HCT116 (cell line): ENCODE measurements at regions not wholly inside any gene's neighbourhood (a gene's known extent, or its start where the extent isn't known, plus 50 kb on each side); places are given as distances from the start of the nearest gene placed in this dataset.

Experiments
- ATAC-seq: fragments of 200-7000 bp; cut with Tn5 transposase; 2 replicates; pipeline ENCODE4 v1.9.1; 2020; ENCODE audit warnings: mild to moderate bottlenecking, moderate library complexity
- BruUV-seq: library from RNA; stranded (reverse); fragments of 400-500 nt; replicated peaks from 2 replicates; lab custom pipeline; 2021; lab: Mats Ljungman, UMichigan
- CTCF ChIA-PET: fragments of 300-600 bp; sonication (Branson Sonifier 250); formaldehyde crosslinking; loops from one replicate; lab custom pipeline; 2021; ENCODE audit warnings: antibody characterized with exemption; lab: Charles Lee
- POLR2A ChIA-PET: fragments of 300-600, 350-600 bp; sonication (Branson Sonifier 250); formaldehyde crosslinking; loops from one replicate; lab custom pipeline; 2021; ENCODE audit warnings: antibody characterized with exemption; lab: Charles Lee
- RAD21 ChIA-PET, 2 experiments: fragments of 300-600 bp; sonication (Branson Sonifier 250); formaldehyde crosslinking; loops; one replicate each; lab custom pipeline; 2023; ENCODE audit warnings: low total read pairs in 2 of 2; ENCODE audit not compliant: uncharacterized antibody in 2 of 2, unreplicated experiment in 2 of 2, low non-redundant PET in 1 of 2; lab: Charles Lee
- DNase-seq: peaks from one replicate; pipeline ENCODE4 v3.0.0-alpha.2; 2010; ENCODE audit warnings: low read depth, low spot score
- H2AFZ ChIP-seq: fragments of 200-600 bp; shearing (Covaris generic), sonication (generic); 2 replicates; pipeline ENCODE4 v1.6.1; 2017; ENCODE audit warnings: low read depth, mixed run types, mixed read lengths, antibody characterized with exemption, low read length; ENCODE audit not compliant: poor library complexity, severe bottlenecking
- H3K27ac ChIP-seq: 2 replicates; pipeline ENCODE4 v1.5.1; 2012; ENCODE audit warnings: low read depth, low read length
- H3K27me3 ChIP-seq: fragments of 200-600 bp; sonication (generic); 2 replicates; pipeline ENCODE4 v1.6.1; 2016; ENCODE audit warnings: mixed run types, low read length, mixed read lengths; ENCODE audit not compliant: insufficient read depth
- H3K36me3 ChIP-seq, 2 experiments: fragments of 200-500 bp in 1 of 2; fragments of 200-600 bp in 1 of 2; sonication (Bioruptor generic) in 1 of 2; sonication (generic) in 1 of 2; 2 replicates each; pipeline versions ENCODE4 v1.5.1 to v1.6.1; 2014 to 2016; ENCODE audit warnings: low read length in 2 of 2, inconsistent platforms in 1 of 2, mixed read lengths in 1 of 2, mixed run types in 1 of 2; ENCODE audit not compliant: insufficient read depth in 2 of 2, control insufficient read depth in 1 of 2
- H3K4me1 ChIP-seq, 2 experiments: fragments of 200-600 bp in 1 of 2; sonication (generic) in 1 of 2; 2 replicates each; pipeline versions ENCODE4 v1.5.1 to v1.6.1; 2012 to 2017; ENCODE audit warnings: low read length in 2 of 2, inconsistent platforms in 1 of 2, mild to moderate bottlenecking in 1 of 2, mixed read lengths in 1 of 2, mixed run types in 1 of 2, moderate library complexity in 1 of 2; ENCODE audit not compliant: insufficient read depth in 2 of 2, control insufficient read depth in 1 of 2
- H3K4me2 ChIP-seq: fragments of 200-600 bp; sonication (generic); 2 replicates; pipeline ENCODE4 v1.6.1; 2017; ENCODE audit warnings: mixed run types, low read length, mixed read lengths
- H3K4me3 ChIP-seq, 2 experiments: fragments of 200-600 bp in 1 of 2; sonication (generic) in 1 of 2; replicated peaks in 1 of 2; 2 replicates each; pipeline ENCODE4 v1.5.1; 2011 to 2016; ENCODE audit warnings: low read length in 2 of 2, control low read depth in 1 of 2, low read depth in 1 of 2, mild to moderate bottlenecking in 1 of 2, mixed read lengths in 1 of 2, mixed run types in 1 of 2
- H3K79me2 ChIP-seq: fragments of 200-600 bp; sonication (generic); 2 replicates; pipeline ENCODE4 v1.6.1; 2017; ENCODE audit warnings: mild to moderate bottlenecking, mixed run types, low read length, moderate library complexity, mixed read lengths; ENCODE audit not compliant: insufficient read depth
- H3K9ac ChIP-seq: fragments of 200-600 bp; sonication (generic); 2 replicates; pipeline ENCODE4 v1.6.1; 2016; ENCODE audit warnings: low read length, mixed read lengths
- H3K9me2 ChIP-seq: fragments of 200-600 bp; sonication (generic), shearing (Covaris generic); 2 replicates; pipeline ENCODE4 v1.6.1; 2017; ENCODE audit warnings: mixed run types, mild to moderate bottlenecking, moderate library complexity; ENCODE audit not compliant: insufficient read depth
- H3K9me3 ChIP-seq, 2 experiments: fragments of 200-500 bp in 1 of 2; fragments of 200-600 bp in 1 of 2; sonication (Bioruptor generic) in 1 of 2; sonication (generic) in 1 of 2; 2 replicates each; pipeline ENCODE4 v1.6.1; 2014 to 2017; ENCODE audit warnings: low read length in 2 of 2, mixed read lengths in 2 of 2, inconsistent platforms in 1 of 2, low read depth in 1 of 2, mild to moderate bottlenecking in 1 of 2, mixed run types in 1 of 2, moderate library complexity in 1 of 2; ENCODE audit not compliant: control insufficient read depth in 1 of 2, insufficient read depth in 1 of 2
- H4K20me1 ChIP-seq: fragments of 200-600 bp; sonication (generic), shearing (Covaris generic); 2 replicates; pipeline ENCODE4 v1.6.1; 2017; ENCODE audit warnings: mixed run types, mild to moderate bottlenecking, moderate library complexity; ENCODE audit not compliant: insufficient read depth
- CBX3 ChIP-seq: IDR thresholded peaks from 2 replicates; pipeline ENCODE4 v1.6.1; 2012; ENCODE audit warnings: low read depth
- CEBPB ChIP-seq: IDR thresholded peaks from 2 replicates; pipeline ENCODE4 v1.6.1; 2012; ENCODE audit warnings: low read depth
- EGR1 ChIP-seq: IDR thresholded peaks from 2 replicates; pipeline ENCODE4 v1.6.1; 2012; ENCODE audit warnings: low read depth
- ELF1 ChIP-seq: IDR thresholded peaks from 2 replicates; pipeline ENCODE4 v1.6.1; 2012; ENCODE audit warnings: low read depth, borderline replicate concordance
- EZH2phosphoT487 ChIP-seq: fragments of 200-600 bp; IDR thresholded peaks from 2 replicates; pipeline ENCODE4 v1.6.1; 2018; ENCODE audit warnings: antibody characterized with exemption, borderline replicate concordance
- POLR2A ChIP-seq: IDR thresholded peaks from 2 replicates; pipeline ENCODE4 v1.7.0; 2011; ENCODE audit warnings: borderline replicate concordance; ENCODE audit not compliant: insufficient read depth, insufficient read length; ENCODE audit errors: extremely low read depth
- SP1 ChIP-seq: IDR thresholded peaks from 2 replicates; pipeline ENCODE4 v1.6.1; 2012; ENCODE audit warnings: low read depth
- YY1 ChIP-seq: IDR thresholded peaks from 2 replicates; pipeline ENCODE4 v1.6.1; 2011; ENCODE audit warnings: low read length, low read depth, moderate library complexity, mild to moderate bottlenecking; ENCODE audit not compliant: insufficient replicate concordance; ENCODE audit errors: extremely low read depth
- ZNF274 ChIP-seq: fragments of 200-500 bp; sonication (Bioruptor generic); IDR thresholded peaks from 2 replicates; pipeline ENCODE4 v1.6.1; 2014; ENCODE audit warnings: mild to moderate bottlenecking, low read depth, low read length, inconsistent platforms
- intact Hi-C: fragments of 100-400 bp; cut with micrococcal nuclease; formaldehyde crosslinking; loops from 2 replicates; pipeline ENCODE4 v1.10.0; 2022
- TF ChIP-seq, protein P1 (sequence below): IDR thresholded peaks from 2 replicates; pipeline ENCODE4 v1.6.1; 2012; ENCODE audit warnings: low read depth
- TF ChIP-seq, protein P2 (sequence below): IDR thresholded peaks from 2 replicates; pipeline ENCODE4 v1.6.1; 2012
- TF ChIP-seq, protein P3 (sequence below): IDR thresholded peaks from 2 replicates; pipeline ENCODE4 v1.6.1; 2012

DNA sequence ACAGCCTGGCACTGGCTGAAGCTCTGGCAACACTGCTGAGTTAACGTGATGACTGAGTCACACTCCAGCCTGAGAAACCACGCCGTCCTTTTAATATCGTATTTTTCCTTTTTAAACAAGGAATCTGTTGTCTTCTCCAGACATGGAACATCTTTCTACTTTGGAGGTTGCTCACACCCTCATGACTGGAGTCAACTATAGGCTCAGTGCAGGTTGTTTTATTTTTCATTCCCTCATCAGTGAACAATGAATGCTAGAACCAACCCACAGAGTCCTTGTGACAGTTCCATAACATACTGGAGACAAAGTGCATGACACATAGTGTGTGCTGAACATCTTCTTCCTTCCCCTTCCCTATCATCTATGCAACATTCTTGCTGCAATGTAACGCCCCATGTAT is 76.8 kb upstream of the CPEB2 start:
- CTCF ChIA-PET, result no interaction called here

DNA sequence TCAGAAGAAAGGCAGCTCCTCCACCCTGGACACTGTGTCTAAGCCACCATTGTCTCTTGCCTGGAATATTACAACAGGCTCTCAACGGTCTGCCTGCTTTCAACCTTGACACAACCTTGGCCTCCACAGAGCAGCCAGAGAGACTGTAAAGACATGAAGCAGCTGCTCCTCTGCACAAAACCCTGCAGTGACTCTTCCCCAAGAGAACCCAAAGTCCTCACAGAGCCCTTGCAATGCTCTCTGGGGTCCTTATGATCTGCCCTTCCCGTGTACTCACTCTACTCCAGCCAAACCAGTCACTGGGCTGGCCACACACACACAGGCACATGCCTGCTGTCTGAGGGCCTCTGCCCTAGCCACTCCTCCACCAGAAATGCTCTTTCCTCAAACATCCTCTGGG is 75.9 kb upstream of the CPEB2 start:
- Histone ChIP-seq H3K9me3 (no peaks in the 10 kb centered on the region), H3K4me2 (no peak overlapping the region), H3K4me1 (no peaks in the 10 kb centered on the region), H3K36me3 (no peaks in the 10 kb centered on the region), H3K4me3 (no peak overlapping the region), H3K79me2 (no peaks in the 10 kb centered on the region), H3K9me2 (no peaks in the 10 kb centered on the region), H3K9ac (no peak overlapping the region), H3K27ac (no peak overlapping the region), H4K20me1 (no peaks in the 10 kb centered on the region), H2AFZ (no peak overlapping the region), H3K27me3 (no peaks in the 10 kb centered on the region)
- no TSS peak for BruUV-seq
- ChIA-PET POLR2A (no interaction called here), CTCF (no interaction called here), RAD21 (no interaction called here)
- intact Hi-C loops, result no loop called here
- DNase-seq (no peak), ATAC-seq (peak; percentile 36; the same call in 1 of the 2 replicates)
- no peak for TF ChIP-seq CBX3
- TF ChIP-seq EZH2phosphoT487, result no peak
- no peak for TF ChIP-seq CEBPB
- TF ChIP-seq, protein P1, sequence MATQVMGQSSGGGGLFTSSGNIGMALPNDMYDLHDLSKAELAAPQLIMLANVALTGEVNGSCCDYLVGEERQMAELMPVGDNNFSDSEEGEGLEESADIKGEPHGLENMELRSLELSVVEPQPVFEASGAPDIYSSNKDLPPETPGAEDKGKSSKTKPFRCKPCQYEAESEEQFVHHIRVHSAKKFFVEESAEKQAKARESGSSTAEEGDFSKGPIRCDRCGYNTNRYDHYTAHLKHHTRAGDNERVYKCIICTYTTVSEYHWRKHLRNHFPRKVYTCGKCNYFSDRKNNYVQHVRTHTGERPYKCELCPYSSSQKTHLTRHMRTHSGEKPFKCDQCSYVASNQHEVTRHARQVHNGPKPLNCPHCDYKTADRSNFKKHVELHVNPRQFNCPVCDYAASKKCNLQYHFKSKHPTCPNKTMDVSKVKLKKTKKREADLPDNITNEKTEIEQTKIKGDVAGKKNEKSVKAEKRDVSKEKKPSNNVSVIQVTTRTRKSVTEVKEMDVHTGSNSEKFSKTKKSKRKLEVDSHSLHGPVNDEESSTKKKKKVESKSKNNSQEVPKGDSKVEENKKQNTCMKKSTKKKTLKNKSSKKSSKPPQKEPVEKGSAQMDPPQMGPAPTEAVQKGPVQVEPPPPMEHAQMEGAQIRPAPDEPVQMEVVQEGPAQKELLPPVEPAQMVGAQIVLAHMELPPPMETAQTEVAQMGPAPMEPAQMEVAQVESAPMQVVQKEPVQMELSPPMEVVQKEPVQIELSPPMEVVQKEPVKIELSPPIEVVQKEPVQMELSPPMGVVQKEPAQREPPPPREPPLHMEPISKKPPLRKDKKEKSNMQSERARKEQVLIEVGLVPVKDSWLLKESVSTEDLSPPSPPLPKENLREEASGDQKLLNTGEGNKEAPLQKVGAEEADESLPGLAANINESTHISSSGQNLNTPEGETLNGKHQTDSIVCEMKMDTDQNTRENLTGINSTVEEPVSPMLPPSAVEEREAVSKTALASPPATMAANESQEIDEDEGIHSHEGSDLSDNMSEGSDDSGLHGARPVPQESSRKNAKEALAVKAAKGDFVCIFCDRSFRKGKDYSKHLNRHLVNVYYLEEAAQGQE, result no peak
- TF ChIP-seq SP1, result no peak
- TF ChIP-seq, protein P2, sequence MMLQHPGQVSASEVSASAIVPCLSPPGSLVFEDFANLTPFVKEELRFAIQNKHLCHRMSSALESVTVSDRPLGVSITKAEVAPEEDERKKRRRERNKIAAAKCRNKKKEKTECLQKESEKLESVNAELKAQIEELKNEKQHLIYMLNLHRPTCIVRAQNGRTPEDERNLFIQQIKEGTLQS, result no peak
- no peak for TF ChIP-seq EGR1
- no peak for TF ChIP-seq YY1

More for the DNA sequence above, 76.8 kb upstream of the CPEB2 start:
- Histone ChIP-seq H3K9me3 (no peaks in the 10 kb centered on the region), H3K9ac (no peak overlapping the region), H3K9me2 (no peaks in the 10 kb centered on the region), H3K36me3 (no peaks in the 10 kb centered on the region), H3K4me2 (no peak overlapping the region), H3K79me2 (no peaks in the 10 kb centered on the region), H3K4me1 (no peaks in the 10 kb centered on the region), H3K27ac (no peak overlapping the region), H3K27me3 (no peaks in the 10 kb centered on the region), H3K4me3 (no peak overlapping the region), H2AFZ (no peak overlapping the region), H4K20me1 (no peaks in the 10 kb centered on the region)
- ChIA-PET RAD21 (no interaction called here), POLR2A (no interaction called here)
- BruUV-seq, result no TSS peak
- ATAC-seq (no peak), DNase-seq (no peak)
- TF ChIP-seq, protein P2, result no peak
- TF ChIP-seq, protein P3, sequence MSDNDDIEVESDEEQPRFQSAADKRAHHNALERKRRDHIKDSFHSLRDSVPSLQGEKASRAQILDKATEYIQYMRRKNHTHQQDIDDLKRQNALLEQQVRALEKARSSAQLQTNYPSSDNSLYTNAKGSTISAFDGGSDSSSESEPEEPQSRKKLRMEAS, result no peak
- TF ChIP-seq CEBPB (no peak), POLR2A (no peak), ZNF274 (no peak), EZH2phosphoT487 (no peak), ELF1 (no peak), SP1 (no peak)
- intact Hi-C loops, result no loop called here
